A549 (cell line): ENCODE measurements at regions not wholly inside any gene's neighbourhood (a gene's known extent, or its start where the extent isn't known, plus 50 kb on each side); places are given as distances from the start of the nearest gene placed in this dataset.

ENCODE experiments used
- ATAC-seq, 2 experiments: fragments of 200-7000 bp in 1 of 2; fragments of >200 bp in 1 of 2; cut with Nextera tagmentation in 1 of 2; cut with Tn5 transposase in 1 of 2; 3 replicates each; pipeline versions ENCODE4 v1.8.0 to v1.9.1; 2018 to 2020; ENCODE audit warnings: mild to moderate bottlenecking in 1 of 2, moderate library complexity in 1 of 2
- CTCF ChIA-PET: fragments of 300-600 bp; sonication (Branson Sonifier 250); formaldehyde crosslinking; extraction: SDS; loops from one replicate; lab custom pipeline; 2021; ENCODE audit warnings: antibody characterized with exemption, inconsistent platforms; lab: Yijun Ruan, JAX
- POLR2A ChIA-PET: fragments of 350-600 bp; formaldehyde crosslinking; extraction: SDS; loops from one replicate; lab custom pipeline; 2021; ENCODE audit warnings: antibody characterized with exemption, inconsistent platforms; lab: Yijun Ruan, JAX
- DNase-seq, 2 experiments: peaks; one replicate each; pipeline versions ENCODE4 v3.0.0 to v3.0.0-alpha.2; 2011 to 2016; ENCODE audit warnings: low read depth in 1 of 2, low spot score in 1 of 2
- FAIRE-seq: peaks from 2 replicates; lab custom pipeline; 2011; peaks lifted over from hg19 to GRCh38; lab: Jason Lieb, UNC
- H3K27ac ChIP-seq, 2 experiments: fragments of >200 bp; sonication (Bioruptor Twin); formaldehyde crosslinking; 3 replicates each; pipeline ENCODE4 v1.5.1; 2016 to 2017
- H3K4me1 ChIP-seq: fragments of >200 bp; sonication (Bioruptor Twin); formaldehyde crosslinking; 3 replicates; pipeline ENCODE4 v1.6.1; 2016
- H3K4me2 ChIP-seq: fragments of >200 bp; sonication (Bioruptor Twin); formaldehyde crosslinking; 3 replicates; pipeline ENCODE4 v1.6.1; 2016
- H3K4me3 ChIP-seq: fragments of >200 bp; sonication (Bioruptor Twin); formaldehyde crosslinking; 3 replicates; pipeline ENCODE4 v1.5.1; 2016
- H3K9me3 ChIP-seq: fragments of >200 bp; sonication (Bioruptor Twin); formaldehyde crosslinking; 3 replicates; pipeline ENCODE4 v1.6.1; 2016
- CHD2 ChIP-seq: fragments of 150-350 bp; IDR thresholded peaks from 2 replicates; pipeline ENCODE4 v1.6.1; 2014; ENCODE audit warnings: low read length; ENCODE audit not compliant: partially characterized antibody
- CHD4 ChIP-seq: fragments of 200-600 bp; sonication (generic); IDR thresholded peaks from 2 replicates; pipeline ENCODE4 v1.6.1; 2016; ENCODE audit warnings: antibody characterized with exemption, mild to moderate bottlenecking, borderline replicate concordance
- ESRRA ChIP-seq: fragments of 150-350 bp; IDR thresholded peaks from 2 replicates; pipeline ENCODE4 v1.6.1; 2014; ENCODE audit warnings: mild to moderate bottlenecking, low read length, borderline replicate concordance
- FOSB ChIP-seq: fragments of 250-450 bp; sonication (Bioruptor Pico); IDR thresholded peaks from 2 replicates; pipeline ENCODE4 v1.5.0; 2020; ENCODE audit warnings: mild to moderate bottlenecking, moderate library complexity
- FOSL2 ChIP-seq, 2 experiments: fragments of 450-650 bp in 1 of 2; fragments of >200 bp in 1 of 2; sonication (Bioruptor Twin) in 1 of 2; formaldehyde crosslinking; IDR thresholded peaks; 2 replicates each; pipeline versions ENCODE4 v1.5.0 to v1.6.1; 2016 to 2020; ENCODE audit warnings: mild to moderate bottlenecking in 1 of 2, moderate library complexity in 1 of 2
- GATA3 ChIP-seq: IDR thresholded peaks from 2 replicates; pipeline ENCODE4 v1.6.1; 2012; ENCODE audit warnings: borderline replicate concordance
- HEYL ChIP-seq: fragments of 250-450 bp; sonication (Bioruptor Pico); IDR thresholded peaks from 2 replicates; pipeline ENCODE4 v1.8.0; 2021; ENCODE audit warnings: mild to moderate bottlenecking, moderate library complexity
- HMGXB4 ChIP-seq: fragments of 250-450 bp; sonication (Bioruptor Pico); IDR thresholded peaks from 2 replicates; pipeline ENCODE4 v1.5.0; 2021; ENCODE audit warnings: mild to moderate bottlenecking, moderate library complexity, borderline replicate concordance
- HOXA7 ChIP-seq: fragments of 250-450 bp; sonication (Bioruptor Pico); IDR thresholded peaks from 2 replicates; pipeline ENCODE4 v1.5.0; 2020; ENCODE audit warnings: mild to moderate bottlenecking, moderate library complexity
- HOXB5 ChIP-seq: fragments of 250-450 bp; sonication (Bioruptor Pico); IDR thresholded peaks from 2 replicates; pipeline ENCODE4 v1.5.0; 2020; ENCODE audit warnings: mild to moderate bottlenecking, moderate library complexity
- KDM1A ChIP-seq: fragments of 200-600 bp; sonication (generic); IDR thresholded peaks from 2 replicates; pipeline ENCODE4 v1.6.1; 2016; ENCODE audit warnings: low read depth, mild to moderate bottlenecking
- NFE2L2 ChIP-seq: fragments of 150-350 bp; conservative IDR thresholded peaks from 2 replicates; pipeline ENCODE4 v1.6.1; 2014; ENCODE audit warnings: low read length
- PHF8 ChIP-seq: fragments of 200-600 bp; sonication (generic); IDR thresholded peaks from 2 replicates; pipeline ENCODE4 v1.6.1; 2016; ENCODE audit warnings: low read depth, mild to moderate bottlenecking, antibody characterized with exemption, moderate library complexity, borderline replicate concordance
- POLR2A ChIP-seq: IDR thresholded peaks from 2 replicates; pipeline ENCODE4 v1.6.1; 2012; ENCODE audit warnings: mild to moderate bottlenecking, low read length
- POLR2AphosphoS2 ChIP-seq: conservative IDR thresholded peaks from 2 replicates; pipeline ENCODE4 v1.6.1; 2012; ENCODE audit warnings: low read length, improper control_type of control experiment, inconsistent platforms
- RAD21 ChIP-seq, 2 experiments: fragments of >200 bp in 1 of 2; sonication (Bioruptor Twin) in 1 of 2; formaldehyde crosslinking in 1 of 2; IDR thresholded peaks in 1 of 2; conservative IDR thresholded peaks in 1 of 2; 2 replicates in 1 of 2; 3 replicates in 1 of 2; pipeline ENCODE4 v1.6.1; 2012 to 2018; ENCODE audit warnings: inconsistent platforms in 1 of 2
- RCOR1 ChIP-seq: fragments of 150-350 bp; IDR thresholded peaks from 2 replicates; pipeline ENCODE4 v1.6.1; 2014; ENCODE audit warnings: antibody characterized with exemption, low read length, low read depth
- USF2 ChIP-seq: fragments of 450-650 bp; IDR thresholded peaks from 2 replicates; pipeline ENCODE4 v1.6.1; 2014; ENCODE audit warnings: antibody characterized with exemption
- ZC3H11A ChIP-seq: fragments of 450-650 bp; IDR thresholded peaks from 2 replicates; pipeline ENCODE4 v1.6.1; 2014; ENCODE audit warnings: antibody characterized with exemption, mild to moderate bottlenecking
- WGBS: methylation state at CpG from one replicate; pipeline ENCODE4 v1.1.6; 2017; ENCODE audit errors: missing lambda C conversion rate; 5-methylcytosine and 5-hydroxymethylcytosine counted together
- TF ChIP-seq, protein P1 (sequence below): fragments of >200 bp; sonication (Bioruptor Twin); formaldehyde crosslinking; IDR thresholded peaks from 3 replicates; pipeline ENCODE4 v1.5.1; 2016
- TF ChIP-seq, protein P2 (sequence below): IDR thresholded peaks from 2 replicates; pipeline ENCODE4 v1.6.1; 2012; ENCODE audit warnings: low read depth, borderline replicate concordance
- TF ChIP-seq, protein P3 (sequence below): IDR thresholded peaks from 2 replicates; pipeline ENCODE4 v1.6.1; 2012

DNA sequence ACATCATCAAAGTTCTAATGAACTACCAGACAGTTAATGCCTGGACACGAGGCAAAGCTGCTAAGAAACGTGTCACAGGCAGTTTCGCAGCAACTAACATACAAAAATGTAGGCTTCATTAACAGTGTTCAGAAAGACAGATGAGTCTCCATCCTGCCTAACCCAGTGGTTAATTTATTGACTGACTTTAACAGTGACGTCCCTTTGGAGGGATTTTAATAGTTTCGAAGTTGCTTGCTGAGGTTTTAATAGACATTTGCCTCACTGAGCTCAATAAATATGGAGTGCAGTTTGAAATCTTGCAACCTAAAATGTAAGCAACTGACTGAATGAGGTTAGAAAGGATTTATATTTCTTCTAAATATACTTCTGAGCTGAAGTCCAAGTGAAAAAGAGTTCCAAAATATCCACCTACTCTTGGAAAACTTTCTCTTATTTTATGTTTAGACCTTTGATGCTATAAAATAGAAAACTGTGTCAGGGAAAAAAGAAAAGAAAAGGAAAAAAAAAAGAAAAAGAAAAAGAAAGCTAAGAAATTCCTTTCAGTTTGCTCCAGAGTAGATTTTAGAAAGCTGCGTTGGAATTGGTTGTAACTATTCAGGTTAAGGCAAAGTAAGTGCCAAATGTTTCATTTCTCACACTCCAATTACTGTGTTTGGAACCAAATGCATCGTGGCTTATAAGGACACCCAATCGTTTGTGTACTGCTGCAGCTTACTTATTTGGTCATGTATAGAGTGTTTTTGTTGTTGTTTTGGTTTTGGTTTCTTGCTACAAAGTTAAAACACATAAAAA, 2016.6 kb downstream of the MAT2B start (continued):
- TF ChIP-seq, protein P1, sequence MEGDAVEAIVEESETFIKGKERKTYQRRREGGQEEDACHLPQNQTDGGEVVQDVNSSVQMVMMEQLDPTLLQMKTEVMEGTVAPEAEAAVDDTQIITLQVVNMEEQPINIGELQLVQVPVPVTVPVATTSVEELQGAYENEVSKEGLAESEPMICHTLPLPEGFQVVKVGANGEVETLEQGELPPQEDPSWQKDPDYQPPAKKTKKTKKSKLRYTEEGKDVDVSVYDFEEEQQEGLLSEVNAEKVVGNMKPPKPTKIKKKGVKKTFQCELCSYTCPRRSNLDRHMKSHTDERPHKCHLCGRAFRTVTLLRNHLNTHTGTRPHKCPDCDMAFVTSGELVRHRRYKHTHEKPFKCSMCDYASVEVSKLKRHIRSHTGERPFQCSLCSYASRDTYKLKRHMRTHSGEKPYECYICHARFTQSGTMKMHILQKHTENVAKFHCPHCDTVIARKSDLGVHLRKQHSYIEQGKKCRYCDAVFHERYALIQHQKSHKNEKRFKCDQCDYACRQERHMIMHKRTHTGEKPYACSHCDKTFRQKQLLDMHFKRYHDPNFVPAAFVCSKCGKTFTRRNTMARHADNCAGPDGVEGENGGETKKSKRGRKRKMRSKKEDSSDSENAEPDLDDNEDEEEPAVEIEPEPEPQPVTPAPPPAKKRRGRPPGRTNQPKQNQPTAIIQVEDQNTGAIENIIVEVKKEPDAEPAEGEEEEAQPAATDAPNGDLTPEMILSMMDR, result no peak
- TF ChIP-seq GATA3 (no peak), PHF8 (no peak), CHD2 (no peak), FOSL2 (IDR thresholded peaks at IDR 0.05) (no peak), FOSL2 (CRISPR knock-in tag; IDR thresholded peaks at IDR 0.05) (no peak)

DNA sequence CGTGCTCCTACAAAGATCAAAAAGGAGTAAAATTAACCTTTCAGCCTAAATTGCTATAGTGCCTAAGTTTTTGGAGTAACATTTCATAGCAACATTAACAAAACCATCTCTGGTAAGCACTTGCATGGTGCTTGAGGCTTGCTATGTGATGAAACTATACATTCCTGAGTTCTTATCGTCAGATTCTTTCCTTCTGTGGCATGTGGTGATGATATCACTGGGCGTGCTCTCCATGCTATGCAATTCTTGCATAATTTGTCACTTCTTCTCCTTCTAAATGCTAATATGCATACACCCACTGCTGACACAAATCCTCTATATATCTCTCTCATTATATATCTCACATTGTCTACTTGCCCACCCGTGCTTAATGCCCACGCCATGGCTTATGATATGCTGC, 2019.9 kb downstream of the MAT2B start:
- Histone ChIP-seq H3K4me2 (no peak overlapping the region), H3K4me3 (no peak overlapping the region)
- no peak for FAIRE-seq
- TF ChIP-seq NFE2L2 (no peak), ZC3H11A (no peak), ESRRA (no peak), USF2 (no peak), HOXB5 (CRISPR knock-in tag) (no peak), HOXA7 (CRISPR knock-in tag) (no peak), RCOR1 (no peak), HEYL (CRISPR knock-in tag) (no peak), FOSB (CRISPR knock-in tag) (no peak), KDM1A (no peak), HMGXB4 (CRISPR knock-in tag) (no peak), FOSL2 (IDR thresholded peaks at IDR 0.05) (no peak), FOSL2 (CRISPR knock-in tag; IDR thresholded peaks at IDR 0.05) (no peak), RAD21 (conservative IDR thresholded peaks at IDR 0.05 in 1 of 2, IDR thresholded peaks at IDR 0.05 in 1 of 2) (no peak), POLR2AphosphoS2 (no peak), POLR2A (no peak), CHD4 (no peak)
- TF ChIP-seq, protein P2, sequence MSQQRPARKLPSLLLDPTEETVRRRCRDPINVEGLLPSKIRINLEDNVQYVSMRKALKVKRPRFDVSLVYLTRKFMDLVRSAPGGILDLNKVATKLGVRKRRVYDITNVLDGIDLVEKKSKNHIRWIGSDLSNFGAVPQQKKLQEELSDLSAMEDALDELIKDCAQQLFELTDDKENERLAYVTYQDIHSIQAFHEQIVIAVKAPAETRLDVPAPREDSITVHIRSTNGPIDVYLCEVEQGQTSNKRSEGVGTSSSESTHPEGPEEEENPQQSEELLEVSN, result no peak
- TF ChIP-seq, protein P3, sequence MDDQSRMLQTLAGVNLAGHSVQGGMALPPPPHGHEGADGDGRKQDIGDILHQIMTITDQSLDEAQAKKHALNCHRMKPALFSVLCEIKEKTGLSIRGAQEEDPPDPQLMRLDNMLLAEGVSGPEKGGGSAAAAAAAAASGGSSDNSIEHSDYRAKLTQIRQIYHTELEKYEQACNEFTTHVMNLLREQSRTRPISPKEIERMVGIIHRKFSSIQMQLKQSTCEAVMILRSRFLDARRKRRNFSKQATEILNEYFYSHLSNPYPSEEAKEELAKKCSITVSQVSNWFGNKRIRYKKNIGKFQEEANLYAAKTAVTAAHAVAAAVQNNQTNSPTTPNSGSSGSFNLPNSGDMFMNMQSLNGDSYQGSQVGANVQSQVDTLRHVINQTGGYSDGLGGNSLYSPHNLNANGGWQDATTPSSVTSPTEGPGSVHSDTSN, result no peak
- TF ChIP-seq, all 56 proteins: peak for 0
- H3K27ac ChIP-seq, result no peak overlapping the region
- CTCF ChIA-PET, result no interaction called here
- DNase-seq, result no peak
- POLR2A ChIA-PET, result no interaction called here
- ATAC-seq, result no peak
- 10% methylated on average over 5 of the region's 5 CpGs for whole genome bisulfite sequencing
- H3K4me1 ChIP-seq, result no peaks in the 10 kb centered on the region
- H3K9me3 ChIP-seq, result 0 out of 3 replicates have a peak, but pooled peaks cover 5% of the 10 kb centered on the region
